Nephron progenitor cell (in vitro differentiated cells): ENCODE measurements at regions not wholly inside any gene's neighbourhood (a gene's known extent, or its start where the extent isn't known, plus 50 kb on each side); places are given as distances from the start of the nearest gene placed in this dataset.
A peak's percentile ranks its signal among the peaks of the same experiment; 100 is the strongest.

Source experiments
- DNase-seq: peaks from one replicate; pipeline ENCODE4 v3.0.0; 2021
- H3K27ac Mint-ChIP-seq: 2 replicates; pipeline ENCODE4 v1.8.0; 2021; ENCODE audit warnings: mild to moderate bottlenecking, moderate library complexity, mixed read lengths
- H3K27me3 Mint-ChIP-seq: 2 replicates; pipeline ENCODE4 v1.8.0; 2021; ENCODE audit warnings: mild to moderate bottlenecking, low read depth, mixed read lengths; ENCODE audit not compliant: poor library complexity
- H3K36me3 Mint-ChIP-seq: 2 replicates; pipeline ENCODE4 v1.8.0; 2021; ENCODE audit warnings: low read depth, mixed read lengths
- H3K4me1 Mint-ChIP-seq: 2 replicates; pipeline ENCODE4 v1.8.0; 2021; ENCODE audit warnings: mixed read lengths
- H3K4me3 Mint-ChIP-seq: 2 replicates; pipeline ENCODE4 v1.8.0; 2021; ENCODE audit warnings: mild to moderate bottlenecking, moderate library complexity, mixed read lengths
- H3K9me3 Mint-ChIP-seq: 2 replicates; pipeline ENCODE4 v1.8.0; 2021; ENCODE audit warnings: mild to moderate bottlenecking, moderate library complexity, mixed read lengths
- CTCF ChIP-seq: fragments of 200-600 bp; sonication (generic); IDR thresholded peaks from 2 replicates; pipeline ENCODE4 v1.5.0; 2021; ENCODE audit warnings: antibody characterized with exemption

DNA sequence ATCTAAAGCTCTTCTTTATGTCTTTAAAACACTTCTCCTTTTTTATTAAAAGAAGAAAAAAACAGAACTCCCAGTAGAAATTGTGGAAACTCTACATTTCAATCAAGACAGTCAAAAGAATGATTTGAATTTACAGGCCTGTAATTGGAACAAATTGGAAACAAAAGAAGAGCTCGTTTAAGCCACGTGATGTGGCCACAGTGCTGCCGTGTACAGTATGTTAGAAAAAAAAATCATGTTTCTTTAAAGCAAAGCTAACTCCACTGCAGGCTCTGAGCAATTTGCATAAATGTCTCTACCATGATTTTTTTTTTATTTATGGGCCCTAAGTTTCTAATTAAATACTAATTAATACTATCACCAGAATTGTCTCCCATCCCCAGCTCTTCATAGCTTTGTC, 325.6 kb downstream of the ZSWIM6 start:
- TF ChIP-seq CTCF, result no peak
- H3K36me3 Mint-ChIP-seq, result no peaks in the 10 kb centered on the region
- DNase-seq, result no peak
- H3K9me3 Mint-ChIP-seq, result no peaks in the 10 kb centered on the region
- H3K4me1 Mint-ChIP-seq, result peaks cover 50% of the 10 kb centered on the region
- peaks cover 21% of the 10 kb centered on the region for H3K27me3 Mint-ChIP-seq
- no peak overlapping the region for H3K4me3 Mint-ChIP-seq
- no peak overlapping the region for H3K27ac Mint-ChIP-seq

- H3K27ac Mint-ChIP-seq, result peak overlapping the region; percentile 70
- peak; percentile 89 for TF ChIP-seq CTCF
- H3K27me3 Mint-ChIP-seq, result peaks cover 24% of the 10 kb centered on the region
- H3K36me3 Mint-ChIP-seq, result no peaks in the 10 kb centered on the region
- H3K4me3 Mint-ChIP-seq, result no peak overlapping the region
- peaks cover 50% of the 10 kb centered on the region for H3K4me1 Mint-ChIP-seq
- H3K9me3 Mint-ChIP-seq, result no peaks in the 10 kb centered on the region
- peak; percentile 93 for DNase-seq
Observed at GRCh38 chr5:61658592-61659008, 326.5 kb downstream of the ZSWIM6 start.

- peak; percentile 16 for DNase-seq
- Mint-ChIP-seq H3K27me3 (peaks cover 24% of the 10 kb centered on the region), H3K4me1 (peaks cover 47% of the 10 kb centered on the region), H3K27ac (peak overlapping the region; percentile 68), H3K36me3 (no peaks in the 10 kb centered on the region), H3K9me3 (no peaks in the 10 kb centered on the region), H3K4me3 (peak overlapping the region; percentile 15)
- TF ChIP-seq CTCF, result no peak
Observed at GRCh38 chr5:61659221-61659696, 327.2 kb downstream of the ZSWIM6 start.

DNA sequence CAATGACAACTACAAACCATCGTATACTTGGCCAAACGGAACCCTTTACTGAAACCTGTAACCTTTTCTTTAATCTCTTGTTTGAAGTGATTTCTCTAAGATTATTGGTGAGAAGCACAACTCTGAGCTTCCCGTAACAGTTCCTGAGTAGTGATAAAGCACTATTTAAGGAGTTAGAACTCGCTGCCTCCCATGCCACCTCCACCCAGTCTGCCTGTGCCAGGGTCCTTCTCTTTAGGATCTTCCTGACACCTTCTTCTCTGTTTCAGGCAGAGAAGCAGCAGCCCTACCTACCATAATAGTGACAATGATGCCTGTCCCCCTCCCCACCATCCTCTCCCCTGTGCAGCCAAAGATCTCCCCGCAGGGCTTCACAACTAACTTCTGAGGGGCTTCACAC, 330.6 kb downstream of the ZSWIM6 start:
- H3K9me3 Mint-ChIP-seq, result no peaks in the 10 kb centered on the region
- H3K4me3 Mint-ChIP-seq, result no peak overlapping the region
- peaks cover 22% of the 10 kb centered on the region for H3K4me1 Mint-ChIP-seq
- H3K27me3 Mint-ChIP-seq, result peaks cover 36% of the 10 kb centered on the region
- no peak overlapping the region for H3K27ac Mint-ChIP-seq
- no peak for DNase-seq
- TF ChIP-seq CTCF, result no peak
- H3K36me3 Mint-ChIP-seq, result no peaks in the 10 kb centered on the region

- TF ChIP-seq CTCF, result no peak
- H3K27ac Mint-ChIP-seq, result no peak overlapping the region
- peaks cover 6% of the 10 kb centered on the region for H3K4me1 Mint-ChIP-seq
- H3K4me3 Mint-ChIP-seq, result no peak overlapping the region
- no peaks in the 10 kb centered on the region for H3K9me3 Mint-ChIP-seq
- no peak for DNase-seq
- no peaks in the 10 kb centered on the region for H3K36me3 Mint-ChIP-seq
- peaks cover 35% of the 10 kb centered on the region for H3K27me3 Mint-ChIP-seq
Observed at GRCh38 chr5:61666064-61666621, 334.1 kb downstream of the ZSWIM6 start.

- TF ChIP-seq CTCF, result no peak
- no peak overlapping the region for H3K27ac Mint-ChIP-seq
- H3K27me3 Mint-ChIP-seq, result peaks cover 28% of the 10 kb centered on the region
- DNase-seq, result no peak
- no peaks in the 10 kb centered on the region for H3K9me3 Mint-ChIP-seq
- H3K4me1 Mint-ChIP-seq, result peaks cover 10% of the 10 kb centered on the region
- no peaks in the 10 kb centered on the region for H3K36me3 Mint-ChIP-seq
- no peak overlapping the region for H3K4me3 Mint-ChIP-seq
Observed at GRCh38 chr5:61667525-61668218, 335.6 kb downstream of the ZSWIM6 start.
